AG04449 (cell line): ENCODE measurements at regions not wholly inside any gene's neighbourhood (a gene's known extent, or its start where the extent isn't known, plus 50 kb on each side); places are given as distances from the start of the nearest gene placed in this dataset.
A peak's percentile ranks its signal among the peaks of the same experiment; 100 is the strongest.

Experiments
- CTCF ChIA-PET: fragments of 350-600 bp; formaldehyde crosslinking; extraction: SDS; loops from one replicate; lab custom pipeline; 2021; ENCODE audit warnings: antibody characterized with exemption; lab: Yijun Ruan, JAX
- POLR2A ChIA-PET: fragments of 400-600, 350-600 bp; formaldehyde crosslinking; extraction: SDS; loops from one replicate; lab custom pipeline; 2020; ENCODE audit warnings: antibody characterized with exemption, inconsistent platforms; lab: Yijun Ruan, JAX
- DNase-seq: peaks from one replicate; pipeline ENCODE4 v3.0.0-alpha.2; 2010; ENCODE audit warnings: low read depth, low spot score
- H3K4me3 ChIP-seq: 2 replicates; pipeline ENCODE4 v1.5.1; 2011; ENCODE audit warnings: low read depth, mild to moderate bottlenecking, control low read depth, low read length
- CTCF ChIP-seq: IDR thresholded peaks from one replicate; pipeline ENCODE4 v1.5.1; 2011; ENCODE audit warnings: mild to moderate bottlenecking, moderate library complexity, low read length, control low read depth, inconsistent platforms; ENCODE audit not compliant: insufficient read depth; ENCODE audit errors: missing control alignments

GRCh38 chr10:30737931-30738391, 108.4 kb upstream of the LYZL2 start:
- POLR2A ChIA-PET = interaction anchor here (1.2 kb wide), 1 partner anchor 17 kb away, joined by 6 read pairs; no protein-coding TSS in a partner anchor
- DNase-seq = no peak
- TF ChIP-seq CTCF = no peak

GRCh38 chr10:30736685-30737232, 107.2 kb upstream of the LYZL2 start:
- no peak for TF ChIP-seq CTCF
- peak; percentile 99 for DNase-seq
- H3K4me3 ChIP-seq = no peak overlapping the region
- CTCF ChIA-PET = interaction anchor here (0.7 to 1.4 kb wide), 6 partner anchors 10 to 754 kb away, joined by 3 to 4 read pairs (median 3); no protein-coding TSS in a partner anchor
- POLR2A ChIA-PET = interaction anchor here (0.6 to 2.0 kb wide), 7 partner anchors 12 to 393 kb away, joined by 3 to 7 read pairs (median 4); partner anchors contain the start of gene ZNF438

More at GRCh38 chr10:30737931-30738391, 108.4 kb upstream of the LYZL2 start:
- no peak overlapping the region for H3K4me3 ChIP-seq
- CTCF ChIA-PET = interaction anchor here (1.0 to 1.2 kb wide), 2 partner anchors 14 kb away, joined by 3 to 4 read pairs; no protein-coding TSS in a partner anchor

- DNase-seq = no peak
- no peak overlapping the region for H3K4me3 ChIP-seq
- CTCF ChIA-PET = interaction anchor here (0.8 to 1.2 kb wide), 2 partner anchors 47 to 49 kb away, joined by 4 read pairs; no protein-coding TSS in a partner anchor
- TF ChIP-seq CTCF = no peak
- POLR2A ChIA-PET = no interaction called here
Observed at GRCh38 chr10:30734901-30735300, 105.3 kb upstream of the LYZL2 start.

- H3K4me3 ChIP-seq = no peak overlapping the region
- ChIA-PET POLR2A (no interaction called here), CTCF (interaction anchor here (1.3 to 1.8 kb wide), 2 partner anchors 8 to 11 kb away, joined by 3 to 4 read pairs; no protein-coding TSS in a partner anchor)
- DNase-seq = no peak
- no peak for TF ChIP-seq CTCF
Observed at GRCh38 chr10:30732671-30733070, 103.1 kb upstream of the LYZL2 start.

- DNase-seq = no peak
- no peak for TF ChIP-seq CTCF
- H3K4me3 ChIP-seq = no peak overlapping the region
- ChIA-PET POLR2A (no interaction called here), CTCF (no interaction called here)
Observed at GRCh38 chr10:30731963-30732362, 102.4 kb upstream of the LYZL2 start.

GRCh38 chr10:30730306-30730705, 100.8 kb upstream of the LYZL2 start:
- ChIA-PET POLR2A (no interaction called here), CTCF (interaction anchor here (0.9 kb wide), 1 partner anchor 1078 kb away, joined by 3 read pairs; no protein-coding TSS in a partner anchor)
- TF ChIP-seq CTCF = no peak
- DNase-seq = no peak
- no peak overlapping the region for H3K4me3 ChIP-seq
